ENCODE measurements at regions not wholly inside any gene's neighbourhood (a gene's known extent, or its start where the extent isn't known, plus 50 kb on each side); places are given as distances from the start of the nearest gene placed in this dataset.

GRCh38 chr3:127483902-127484591 is 106.5 kb downstream of the TPRA1 start:
- no peak for DNase-seq (ENCODE audit: extremely low read depth, low read depth)
- no peak for TF ChIP-seq CTCF (IDR thresholded peaks at IDR 0.05; ENCODE audit: low read depth, low read length)

- TF ChIP-seq CTCF (IDR thresholded peaks at IDR 0.05; ENCODE audit: low read depth, low read length): no peak
- DNase-seq (ENCODE audit: extremely low read depth, low read depth): no peak
Observed at GRCh38 chr3:127483005-127483641, 107.4 kb downstream of the TPRA1 start.

GRCh38 chr3:127482216-127483004 is 108.1 kb downstream of the TPRA1 start:
- no peak for DNase-seq (ENCODE audit: extremely low read depth, low read depth)
- TF ChIP-seq CTCF (IDR thresholded peaks at IDR 0.05; ENCODE audit: low read depth, low read length): no peak

- DNase-seq (ENCODE audit: extremely low read depth, low read depth): no peak
- no peak for TF ChIP-seq CTCF (IDR thresholded peaks at IDR 0.05; ENCODE audit: low read depth, low read length)
Observed at GRCh38 chr3:127480196-127480954, 110.2 kb downstream of the TPRA1 start.

- no peak for TF ChIP-seq CTCF (IDR thresholded peaks at IDR 0.05; ENCODE audit: low read depth, low read length)
- DNase-seq (ENCODE audit: extremely low read depth, low read depth): no peak
Observed at GRCh38 chr3:127479449-127479848, 111.1 kb downstream of the TPRA1 start.

- TF ChIP-seq CTCF (IDR thresholded peaks at IDR 0.05; ENCODE audit: low read depth, low read length): no peak
- DNase-seq (ENCODE audit: extremely low read depth, low read depth): no peak
Observed at GRCh38 chr3:127478922-127479321, 111.6 kb downstream of the TPRA1 start.

Data from AG09319 (cell line).